ENCODE measurements at regions not wholly inside any gene's neighbourhood (a gene's known extent, or its start where the extent isn't known, plus 50 kb on each side); places are given as distances from the start of the nearest gene placed in this dataset.

DNA sequence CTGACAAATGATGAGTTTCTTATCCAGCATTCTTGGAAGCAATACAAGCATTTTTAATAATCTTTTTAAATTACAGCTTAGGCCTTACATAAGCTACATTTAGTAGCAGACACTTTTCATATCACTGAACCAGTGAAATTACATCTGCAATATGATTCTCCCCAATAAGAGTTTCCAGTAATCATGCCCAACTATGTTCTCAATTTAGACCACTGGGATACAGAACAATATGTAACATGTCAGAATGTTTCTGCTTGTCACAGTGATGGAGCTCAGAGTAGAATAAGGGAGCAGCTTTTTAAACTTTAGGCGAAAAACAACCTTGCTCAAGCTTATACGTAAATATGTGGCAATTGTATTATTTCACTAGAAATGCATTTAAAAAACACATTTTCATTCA lies 1132.2 kb downstream of the FAT4 start:
- TF ChIP-seq, protein P1, sequence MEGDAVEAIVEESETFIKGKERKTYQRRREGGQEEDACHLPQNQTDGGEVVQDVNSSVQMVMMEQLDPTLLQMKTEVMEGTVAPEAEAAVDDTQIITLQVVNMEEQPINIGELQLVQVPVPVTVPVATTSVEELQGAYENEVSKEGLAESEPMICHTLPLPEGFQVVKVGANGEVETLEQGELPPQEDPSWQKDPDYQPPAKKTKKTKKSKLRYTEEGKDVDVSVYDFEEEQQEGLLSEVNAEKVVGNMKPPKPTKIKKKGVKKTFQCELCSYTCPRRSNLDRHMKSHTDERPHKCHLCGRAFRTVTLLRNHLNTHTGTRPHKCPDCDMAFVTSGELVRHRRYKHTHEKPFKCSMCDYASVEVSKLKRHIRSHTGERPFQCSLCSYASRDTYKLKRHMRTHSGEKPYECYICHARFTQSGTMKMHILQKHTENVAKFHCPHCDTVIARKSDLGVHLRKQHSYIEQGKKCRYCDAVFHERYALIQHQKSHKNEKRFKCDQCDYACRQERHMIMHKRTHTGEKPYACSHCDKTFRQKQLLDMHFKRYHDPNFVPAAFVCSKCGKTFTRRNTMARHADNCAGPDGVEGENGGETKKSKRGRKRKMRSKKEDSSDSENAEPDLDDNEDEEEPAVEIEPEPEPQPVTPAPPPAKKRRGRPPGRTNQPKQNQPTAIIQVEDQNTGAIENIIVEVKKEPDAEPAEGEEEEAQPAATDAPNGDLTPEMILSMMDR (IDR thresholded peaks at IDR 0.05): no peak
- TF ChIP-seq POLR2AphosphoS5 (IDR thresholded peaks at IDR 0.05; ENCODE audit: insufficient read depth in 1 of 2, low read depth in 1 of 2): no peak
